Skin epidermis (tissue), 12 donors: ENCODE measurements at regions not wholly inside any gene's neighbourhood (a gene's known extent, or its start where the extent isn't known, plus 50 kb on each side); places are given as distances from the start of the nearest gene placed in this dataset.
A peak's percentile ranks its signal among the peaks of the same experiment; 100 is the strongest.

Source experiments
- H3K27ac ChIP-seq, 21 experiments: fragments of 200-600 bp; sonication (generic) in 11 of 21; one replicate each; pipeline ENCODE4 v1.5.0; 2020; ENCODE audit warnings: mild to moderate bottlenecking in 3 of 21, inconsistent platforms in 2 of 21, moderate library complexity in 2 of 21
- H3K4me3 ChIP-seq, 7 experiments: fragments of 200-600 bp; sonication (generic) in 2 of 7; one replicate each; pipeline ENCODE4 v1.5.0; 2020; ENCODE audit warnings: inconsistent platforms in 2 of 7, mild to moderate bottlenecking in 2 of 7, moderate library complexity in 1 of 7

DNA sequence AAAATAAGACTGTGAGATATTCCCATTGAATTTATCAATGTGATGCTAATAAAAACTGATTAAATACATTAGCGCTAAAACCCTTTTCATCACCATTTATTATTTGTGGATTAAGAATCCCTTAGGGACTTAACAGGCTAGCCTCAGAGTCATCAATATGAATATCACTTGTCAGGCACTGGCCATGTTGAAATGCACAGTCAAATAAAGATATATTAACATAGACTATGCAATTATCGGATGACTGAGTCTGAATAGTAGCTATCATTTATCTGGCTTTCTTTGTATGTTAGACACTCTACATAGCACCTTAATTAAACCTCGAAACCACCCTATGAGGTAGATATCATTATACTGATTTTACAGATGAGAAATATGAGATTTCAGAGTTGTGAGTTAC, 213.6 kb downstream of the RDH14 start:
- H3K27ac ChIP-seq = no peak overlapping the region

DNA sequence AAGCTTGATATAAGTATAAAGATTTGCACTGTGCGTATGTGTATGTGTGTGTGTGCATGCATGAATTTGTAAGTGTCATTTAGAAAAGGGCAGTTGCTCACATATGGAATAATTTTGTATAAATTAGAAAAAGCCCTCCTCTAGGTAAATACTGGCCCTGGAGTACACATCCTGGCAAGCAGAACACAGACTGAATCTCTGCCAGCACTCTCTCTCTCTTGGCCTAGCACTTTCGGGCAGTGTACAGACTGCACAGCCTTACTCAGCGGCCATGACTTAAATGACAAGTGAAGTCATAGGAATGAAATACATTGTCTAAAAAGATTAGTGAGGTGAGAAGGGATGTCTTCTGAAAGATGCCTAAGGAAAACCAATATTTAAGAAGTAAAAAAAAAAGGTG, 214.1 kb downstream of the RDH14 start:
- H3K27ac ChIP-seq = no peak overlapping the region
- no peak overlapping the region for H3K4me3 ChIP-seq

More for the DNA sequence above, 213.6 kb downstream of the RDH14 start:
- H3K4me3 ChIP-seq = no peak overlapping the region

DNA sequence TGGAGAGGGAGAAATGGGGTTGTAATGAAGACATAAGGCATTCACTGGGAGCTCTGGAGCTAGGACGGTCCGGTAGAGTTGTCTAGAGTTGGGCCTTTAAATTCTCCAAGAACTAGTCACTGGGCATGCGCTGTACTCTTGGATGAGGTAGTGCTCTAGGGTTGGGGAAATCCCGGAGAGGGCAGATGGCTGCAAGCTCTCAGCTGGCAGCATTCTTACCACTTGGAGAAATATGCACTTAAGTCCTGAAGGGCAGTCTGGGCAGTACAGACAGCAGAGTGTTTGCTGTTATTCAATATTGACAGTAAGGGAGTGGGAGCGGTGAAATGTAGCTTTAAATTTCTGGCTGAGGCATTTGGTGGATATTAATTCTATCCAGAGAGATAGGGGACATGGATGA, 214.6 kb downstream of the RDH14 start:
- H3K27ac ChIP-seq = no peak overlapping the region
- no peak overlapping the region for H3K4me3 ChIP-seq

DNA sequence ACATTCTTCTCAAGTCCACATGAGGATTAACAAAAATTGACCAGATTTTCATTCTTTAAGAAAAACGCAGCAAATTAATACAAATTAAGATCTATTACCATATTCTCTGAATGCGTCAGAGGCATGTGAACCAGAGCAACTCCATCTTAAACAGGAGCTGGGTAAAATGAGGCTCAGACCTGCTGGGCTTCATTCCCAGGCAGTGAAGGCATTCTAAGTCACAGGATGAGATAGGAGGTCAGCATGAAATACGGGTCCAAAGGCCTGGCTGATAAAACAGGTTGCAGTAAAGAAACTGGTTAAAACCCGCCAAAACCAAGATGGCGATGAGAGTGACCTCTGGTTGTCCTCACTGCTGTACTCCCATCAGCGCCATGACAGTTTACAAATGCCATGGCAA, 217.6 kb downstream of the RDH14 start:
- Histone ChIP-seq H3K27ac (no peak overlapping the region), H3K4me3 (no peak overlapping the region)

DNA sequence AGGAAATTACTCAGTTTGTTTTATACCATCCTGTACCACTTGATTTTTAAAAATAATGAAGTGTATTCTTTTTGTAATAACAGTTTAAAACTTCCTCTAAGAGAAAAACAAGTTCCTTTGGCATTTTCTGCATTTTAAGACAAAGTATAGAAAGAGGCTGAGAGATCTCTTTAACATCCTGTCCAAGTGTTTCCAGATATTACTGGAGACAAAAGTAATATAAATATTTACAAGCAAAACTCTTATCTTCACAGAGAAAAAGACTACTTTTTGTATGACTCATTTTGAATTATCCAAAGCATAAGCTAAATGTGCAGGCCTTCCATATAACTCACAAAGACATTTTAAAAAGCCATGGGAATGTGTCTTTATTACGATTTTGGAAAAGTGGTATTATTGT, 221.1 kb downstream of the RDH14 start:
- Histone ChIP-seq H3K27ac (no peak overlapping the region), H3K4me3 (no peak overlapping the region)

DNA sequence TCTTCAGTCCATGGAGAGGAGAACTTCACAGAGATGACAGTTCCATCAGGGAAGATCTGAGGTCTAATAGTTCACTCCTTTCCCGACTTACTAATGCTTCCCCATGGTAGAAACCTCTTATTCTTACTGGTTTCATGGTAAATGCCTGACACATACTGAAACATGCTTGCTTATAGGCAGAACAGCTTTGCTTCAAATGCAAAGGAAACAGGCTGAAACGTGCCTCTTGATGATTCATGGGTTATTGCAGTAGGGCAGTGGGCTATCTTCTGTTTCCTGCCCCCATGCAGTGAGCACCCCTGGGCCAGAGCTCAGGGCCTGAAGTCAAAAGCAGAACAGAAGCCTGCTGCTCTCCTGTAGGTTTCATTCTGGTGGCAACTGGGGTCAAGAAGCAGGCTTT, 223.5 kb downstream of the RDH14 start:
- no peak overlapping the region for H3K27ac ChIP-seq
- no peak overlapping the region for H3K4me3 ChIP-seq

DNA sequence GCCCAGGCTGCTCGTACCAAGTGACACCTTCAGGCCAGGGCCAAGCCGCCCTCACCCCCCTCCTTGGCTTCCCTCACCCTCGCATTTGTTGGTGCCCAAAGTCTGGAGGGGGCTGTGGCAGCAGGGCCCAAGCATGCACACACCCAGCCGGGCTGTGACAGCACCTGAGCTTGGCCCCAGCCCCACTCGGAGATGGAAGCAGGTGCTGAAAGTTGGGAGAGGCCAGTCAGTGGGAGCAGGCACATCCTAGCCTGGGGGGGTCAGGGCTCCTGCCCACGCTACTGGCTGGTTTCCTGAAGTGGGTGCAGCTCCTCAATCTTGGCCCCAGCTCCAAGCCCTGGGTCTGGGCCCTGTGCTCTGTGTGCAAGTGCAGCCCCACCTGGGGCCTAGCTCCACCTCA, 228.0 kb downstream of the RDH14 start:
- no peak overlapping the region for H3K4me3 ChIP-seq
- no peak overlapping the region for H3K27ac ChIP-seq

DNA sequence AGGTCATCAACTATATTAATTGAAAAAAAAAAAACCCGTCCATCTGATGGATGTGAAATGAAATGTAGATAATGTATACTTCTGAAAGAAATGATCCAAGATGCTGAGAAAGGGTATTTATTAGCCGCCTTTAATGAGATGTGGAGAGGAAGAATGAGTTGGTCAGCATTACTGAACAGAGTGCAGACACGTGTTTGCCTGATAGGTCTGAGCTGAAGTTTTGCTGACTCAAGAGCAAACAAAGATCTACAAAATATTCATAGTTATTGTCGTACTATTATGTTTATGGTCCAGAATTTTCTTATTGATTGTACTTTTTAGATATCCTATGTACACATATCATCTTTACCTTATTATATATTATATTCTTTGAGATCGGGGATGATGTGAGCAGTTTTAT, 235.3 kb downstream of the RDH14 start:
- no peak overlapping the region for H3K27ac ChIP-seq
- no peak overlapping the region for H3K4me3 ChIP-seq

DNA sequence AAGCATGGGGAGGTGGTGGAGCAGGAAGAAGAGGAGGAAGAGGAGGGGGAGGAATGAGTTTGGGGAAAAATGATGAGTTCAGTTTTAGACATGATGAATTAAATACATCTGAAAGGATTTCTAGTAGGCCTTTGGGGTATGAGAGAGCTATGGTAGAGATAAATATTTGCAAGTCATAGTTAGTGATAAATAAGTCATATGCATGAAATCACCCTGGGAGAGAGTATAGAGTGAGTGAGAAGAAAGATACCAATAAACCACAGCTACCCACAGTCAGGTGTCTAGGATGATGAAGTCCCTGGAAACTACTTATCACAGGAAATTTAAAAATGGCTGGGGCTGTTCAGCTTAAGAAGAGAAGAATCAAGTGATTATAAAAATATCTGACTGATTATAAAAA, 240.5 kb downstream of the RDH14 start:
- H3K27ac ChIP-seq = no peak overlapping the region

DNA sequence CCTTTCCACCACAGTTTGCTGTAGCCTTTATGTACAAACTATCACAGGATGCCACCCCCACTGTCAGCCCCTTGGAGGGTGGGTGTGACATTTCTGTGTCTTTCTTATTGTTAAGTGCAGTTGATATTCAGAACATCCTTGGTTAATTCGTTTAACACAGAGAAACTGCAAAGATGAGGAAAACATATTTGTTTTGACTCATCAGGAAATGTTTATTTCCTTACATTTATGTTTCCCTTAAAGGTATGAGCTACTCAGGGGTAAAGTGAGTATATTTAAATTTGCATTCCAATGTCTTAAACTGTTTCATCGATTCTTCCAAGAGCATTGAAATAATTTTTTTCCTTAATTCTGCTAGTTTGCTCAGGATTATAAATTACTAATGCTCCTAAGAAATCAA, 243.4 kb downstream of the RDH14 start:
- H3K4me3 ChIP-seq = no peak overlapping the region

More for the DNA sequence above, 240.5 kb downstream of the RDH14 start:
- no peak overlapping the region for H3K4me3 ChIP-seq

DNA sequence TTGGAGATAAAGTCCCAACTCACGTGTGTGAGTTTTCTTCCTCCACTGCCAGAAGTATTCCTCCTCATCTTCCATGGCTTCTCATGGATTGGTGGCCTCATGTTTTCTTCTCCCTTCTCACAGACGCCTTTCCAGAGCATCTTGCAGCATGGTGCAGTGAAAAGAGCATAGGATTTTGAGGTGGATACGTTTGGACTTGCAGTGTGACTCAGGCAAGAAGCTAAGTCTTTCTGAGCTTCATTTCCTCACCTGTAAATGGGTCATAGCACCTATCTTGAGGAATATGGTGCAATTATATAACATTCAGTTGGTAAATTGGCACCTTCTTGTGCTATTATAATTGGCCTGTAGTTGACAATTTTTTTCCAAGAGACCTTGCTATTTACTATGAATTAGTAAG, 247.6 kb downstream of the RDH14 start:
- no peak overlapping the region for H3K27ac ChIP-seq
- H3K4me3 ChIP-seq = no peak overlapping the region

More for the DNA sequence above, 243.4 kb downstream of the RDH14 start:
- H3K27ac ChIP-seq = no peak overlapping the region

DNA sequence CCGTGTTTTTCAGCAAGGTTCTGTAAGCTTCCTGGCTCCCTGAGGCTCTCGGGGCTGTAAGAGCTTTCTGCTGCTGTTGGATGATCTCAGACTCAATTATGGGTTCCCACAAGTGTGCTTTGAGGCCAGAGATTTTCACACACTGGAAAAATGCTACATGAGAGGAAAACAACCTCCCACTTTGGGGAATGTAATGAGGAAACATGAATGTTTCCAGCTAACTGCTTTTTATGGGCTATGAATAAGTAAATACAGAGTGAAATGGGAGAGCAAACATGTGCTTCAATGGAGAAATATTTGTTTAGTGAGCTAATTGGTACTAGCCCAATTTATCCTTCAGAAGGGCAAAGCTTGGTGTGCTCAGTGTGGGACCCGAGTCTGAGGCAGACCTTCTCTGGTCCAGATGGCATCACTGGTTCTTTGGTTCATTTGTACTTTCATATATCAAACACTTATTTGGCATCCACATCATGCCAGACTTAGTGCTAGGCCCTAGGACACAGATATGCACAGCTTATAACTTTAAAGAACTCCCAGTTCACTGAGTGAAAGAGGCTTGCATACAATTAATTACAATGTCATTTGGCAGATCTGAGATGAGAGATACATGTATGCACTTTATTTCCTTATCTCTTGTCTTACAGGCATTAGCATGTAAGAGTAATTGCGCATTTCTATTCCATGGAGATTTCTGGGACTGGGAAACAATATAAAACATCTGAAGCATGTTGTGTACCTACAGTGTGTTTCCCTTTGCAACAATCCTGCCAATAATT, 248.8 kb downstream of the RDH14 start:
- peak overlapping the region in 1 of 21 experiments; percentile 25 for H3K27ac ChIP-seq
- H3K4me3 ChIP-seq = no peak overlapping the region

DNA sequence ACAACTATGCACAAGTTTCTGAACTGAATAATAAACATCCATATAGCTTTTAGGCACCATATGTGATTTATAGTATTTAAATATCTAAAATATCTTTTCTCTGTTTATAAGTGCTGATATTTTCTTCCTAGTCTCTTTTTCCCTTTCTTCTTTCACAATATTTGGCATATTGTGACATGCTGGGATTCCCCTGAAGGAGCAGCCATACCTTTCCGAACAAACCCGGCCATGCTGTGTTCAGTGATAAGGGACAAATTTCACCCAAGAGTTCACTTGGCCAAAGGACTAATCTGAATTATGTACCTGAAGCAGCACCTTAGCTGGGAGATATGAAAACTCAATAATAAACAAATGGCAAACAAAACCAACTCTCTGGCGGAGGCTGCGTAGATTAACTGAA, 250.8 kb downstream of the RDH14 start:
- no peak overlapping the region for H3K27ac ChIP-seq
- H3K4me3 ChIP-seq = no peak overlapping the region

DNA sequence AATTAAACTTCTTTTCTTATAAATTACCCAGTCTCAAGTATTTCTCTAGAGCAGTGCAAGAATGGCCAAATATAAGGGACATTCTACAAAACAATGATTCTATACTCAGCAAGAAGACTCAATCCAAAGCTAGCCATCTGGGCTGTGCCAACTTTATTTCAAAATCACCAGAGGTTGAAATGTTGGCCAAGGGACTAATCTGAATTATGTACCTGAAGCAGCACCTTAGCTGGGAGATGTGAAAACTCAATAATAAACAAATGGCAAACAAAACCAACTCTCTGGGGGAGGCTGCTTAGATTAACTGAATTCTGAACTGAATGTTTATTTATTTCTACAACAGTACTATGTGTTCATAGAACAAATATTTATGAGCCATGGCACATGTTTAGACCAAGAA, 251.3 kb downstream of the RDH14 start:
- Histone ChIP-seq H3K4me3 (no peak overlapping the region), H3K27ac (no peak overlapping the region)

DNA sequence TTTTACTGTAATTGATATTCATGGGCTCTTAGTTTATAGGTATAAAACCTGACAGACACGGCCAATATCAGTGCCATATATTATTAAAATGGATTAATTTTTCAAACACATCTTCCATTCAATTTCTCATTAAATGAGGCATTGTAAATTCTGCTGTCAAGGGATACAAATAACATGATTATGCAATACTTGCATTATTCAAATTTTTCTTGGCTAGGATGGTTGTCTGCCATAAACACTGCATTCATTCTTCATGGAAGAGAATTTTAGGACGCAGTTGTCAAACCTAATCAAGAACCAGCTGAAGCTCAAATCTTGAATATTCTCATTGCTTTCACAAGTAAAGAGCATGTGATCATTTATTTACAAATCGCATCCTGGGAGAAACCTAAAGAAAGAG, 255.6 kb downstream of the RDH14 start:
- no peak overlapping the region for H3K4me3 ChIP-seq
- no peak overlapping the region for H3K27ac ChIP-seq

DNA sequence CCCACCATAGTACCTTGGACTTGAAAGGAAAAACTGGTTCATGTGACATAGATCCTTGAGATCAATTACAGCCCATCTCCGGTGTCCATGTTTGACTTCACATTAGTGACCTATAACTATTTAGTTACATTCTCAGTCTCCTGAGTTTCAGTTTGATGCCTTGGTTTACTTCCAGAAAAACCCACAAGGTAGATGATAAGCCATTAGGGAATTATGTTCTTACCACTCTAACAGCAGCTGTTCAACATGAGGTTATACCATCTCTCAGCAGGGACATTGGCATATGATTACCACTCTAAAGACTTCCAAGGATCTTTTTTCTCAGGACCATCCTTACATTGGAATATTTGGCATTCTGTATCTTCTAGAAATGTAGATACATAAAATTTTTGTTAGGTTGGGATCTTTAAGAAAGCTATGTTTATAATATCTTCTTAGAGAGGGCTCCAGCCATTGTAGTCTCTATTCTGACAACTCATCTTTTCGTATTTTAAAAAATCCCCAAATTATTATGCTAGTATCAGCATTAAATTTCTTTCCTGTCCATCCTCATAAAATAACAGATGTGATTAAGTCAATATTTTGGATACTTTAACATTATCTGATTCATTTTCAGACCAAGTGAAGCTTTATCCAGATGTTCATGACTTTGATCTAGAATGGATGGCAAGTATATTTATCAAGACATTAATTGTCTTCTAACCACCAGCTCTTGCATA, 258.9 kb downstream of the RDH14 start:
- H3K4me3 ChIP-seq = no peak overlapping the region
- H3K27ac ChIP-seq = no peak overlapping the region

DNA sequence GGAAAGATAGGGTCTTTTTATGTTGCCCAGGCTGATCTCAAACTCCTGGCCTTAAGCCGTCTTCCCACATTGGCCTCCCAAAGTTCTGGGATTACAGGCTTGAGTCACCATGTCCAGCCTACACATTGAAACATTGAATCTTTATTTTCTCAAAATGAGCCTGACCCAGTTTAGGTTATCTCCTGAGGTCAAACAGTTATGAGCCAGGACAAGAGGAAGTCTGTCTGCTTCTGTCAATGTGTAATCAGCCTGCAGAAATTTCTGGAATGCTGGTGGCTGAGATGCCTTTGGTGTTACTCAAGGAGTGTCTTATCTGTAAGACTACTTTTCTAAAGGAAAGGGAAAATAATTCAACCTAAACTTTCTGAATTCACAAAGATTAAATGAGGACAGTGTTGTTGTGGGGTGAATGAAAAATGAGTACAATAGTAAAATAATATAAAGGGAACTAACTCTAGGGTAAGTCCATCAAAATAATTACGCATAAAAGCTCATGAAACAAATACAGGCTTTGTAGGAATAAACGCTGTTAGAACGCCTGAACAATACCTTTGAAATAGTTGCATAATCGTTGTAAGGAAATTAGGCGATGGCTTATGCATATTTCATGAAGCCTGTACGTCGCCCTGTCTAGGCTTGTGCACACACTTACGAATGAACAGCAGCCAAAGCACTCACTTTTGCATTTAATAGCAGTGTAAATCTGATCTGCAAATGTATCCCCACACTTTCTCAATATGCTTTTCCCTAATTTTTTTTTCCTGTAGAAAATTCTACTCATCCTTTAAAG, 260.8 kb downstream of the RDH14 start:
- H3K4me3 ChIP-seq = no peak overlapping the region
- peak overlapping the region in 9 of 21 experiments; percentile 2 to 55 (median 15) for H3K27ac ChIP-seq

DNA sequence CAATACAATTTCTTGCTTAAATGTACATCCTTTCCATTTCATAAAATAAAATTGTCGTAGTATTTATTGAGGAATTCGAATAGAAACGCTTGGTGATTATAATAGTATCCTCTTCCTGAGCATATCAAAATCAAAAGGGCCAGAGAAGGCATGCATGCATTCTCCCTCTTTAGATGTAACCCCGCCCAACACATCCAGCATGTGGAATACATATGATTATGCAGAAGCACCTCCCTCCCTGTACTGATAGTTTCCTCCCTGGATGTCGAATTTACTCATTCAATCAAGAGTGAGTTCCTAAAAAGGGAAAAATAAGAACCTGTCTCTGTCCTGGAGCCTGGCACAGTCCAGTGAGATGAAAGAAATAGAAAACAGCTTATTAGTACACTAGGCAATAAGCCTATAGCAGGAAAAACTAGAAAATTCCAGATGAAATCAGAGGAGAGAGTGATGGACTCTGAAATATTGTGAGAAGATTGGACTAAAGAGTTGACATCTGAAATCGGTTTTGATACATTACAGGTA, 262.9 kb downstream of the RDH14 start:
- H3K4me3 ChIP-seq = no peak overlapping the region
- H3K27ac ChIP-seq = no peak overlapping the region

DNA sequence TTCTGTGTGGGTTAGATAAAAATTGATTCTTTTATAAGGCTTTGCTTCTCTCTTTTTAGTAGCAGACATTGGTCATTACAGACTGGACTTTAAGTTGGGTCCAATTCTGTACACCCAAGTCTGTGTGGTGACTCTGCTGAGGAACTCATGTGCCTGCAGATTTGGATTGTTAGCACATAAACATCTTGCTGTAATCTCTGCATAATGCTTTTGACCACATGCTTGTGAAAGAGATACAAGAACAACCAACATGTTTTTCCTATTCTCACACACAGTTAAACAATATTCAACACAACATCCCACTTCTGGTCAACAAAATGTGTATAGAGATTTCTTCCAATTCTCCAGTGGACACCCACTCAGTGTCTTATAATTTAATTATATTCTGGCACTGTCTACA, 270.1 kb downstream of the RDH14 start:
- Histone ChIP-seq H3K4me3 (no peak overlapping the region), H3K27ac (no peak overlapping the region)

DNA sequence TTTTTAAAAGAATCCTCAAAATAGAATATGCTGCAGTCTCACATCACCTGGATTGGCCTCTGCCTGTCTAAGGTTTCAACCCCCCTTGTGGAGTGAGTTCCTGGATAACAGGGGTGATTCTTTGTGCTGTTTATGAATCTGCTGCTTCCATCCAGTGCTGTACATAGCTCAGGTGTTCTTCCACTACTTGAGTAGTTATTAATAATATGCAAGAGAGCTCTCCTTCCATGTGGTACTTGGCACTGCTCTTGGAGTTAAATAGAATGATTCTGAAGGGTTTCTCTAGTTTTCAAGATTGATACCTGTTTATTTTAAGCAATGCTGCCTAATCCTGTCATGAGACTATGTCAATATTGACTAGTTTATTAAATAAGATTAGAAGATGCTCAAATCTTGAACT, 273.6 kb downstream of the RDH14 start:
- no peak overlapping the region for H3K27ac ChIP-seq

More for the DNA sequence above, 273.6 kb downstream of the RDH14 start:
- no peak overlapping the region for H3K4me3 ChIP-seq
